ENCODE measurements at regions not wholly inside any gene's neighbourhood (a gene's known extent, or its start where the extent isn't known, plus 50 kb on each side); places are given as distances from the start of the nearest gene placed in this dataset.
"Not testable (repeated sequence)": the region's sequence is repeated elsewhere in the genome, so short reads cannot be mapped to it uniquely, and the experiment has no call there.

DNA sequence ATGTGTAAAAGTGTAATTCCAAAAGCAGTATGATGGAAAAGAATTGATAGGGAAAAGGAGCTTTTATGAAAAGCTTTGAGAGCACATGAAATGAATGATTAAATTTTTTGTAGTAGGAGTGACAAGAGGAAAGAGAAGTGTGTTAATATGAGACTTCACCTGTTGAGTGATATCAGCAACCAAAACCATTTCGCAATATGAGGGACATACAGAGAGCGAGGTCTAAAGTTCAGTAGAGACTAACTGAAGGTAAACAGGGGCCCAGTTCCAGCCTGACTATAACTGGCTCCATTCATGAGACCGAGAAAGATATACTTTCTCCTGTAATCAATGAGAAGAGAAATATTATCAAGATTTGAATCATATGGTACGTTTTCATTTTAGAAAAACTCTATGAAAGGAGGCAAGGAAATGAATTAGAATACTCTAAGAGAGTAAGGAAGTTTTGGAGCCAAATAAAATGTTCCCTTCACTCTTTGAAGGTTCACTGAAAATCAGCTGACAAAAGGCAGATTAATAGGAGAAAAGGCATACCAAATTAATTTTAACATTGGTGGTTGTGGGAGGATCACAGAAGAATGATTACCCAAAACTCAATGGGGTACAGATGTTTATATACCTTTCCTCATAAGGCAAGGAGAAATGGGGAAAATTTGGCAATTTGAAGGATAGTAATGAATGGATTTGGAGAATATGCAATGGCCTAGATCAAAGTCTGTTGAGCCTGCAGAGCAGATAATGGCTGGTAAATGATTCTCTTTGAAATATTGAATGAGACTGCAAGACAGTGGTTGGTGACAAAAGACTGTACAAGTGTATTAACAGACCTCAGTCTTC lies 932.2 kb downstream of the TDRD15 start:
- DNase-seq (ENCODE audit: low read depth in 3 of 3, low spot score in 1 of 3), result no peak

DNA sequence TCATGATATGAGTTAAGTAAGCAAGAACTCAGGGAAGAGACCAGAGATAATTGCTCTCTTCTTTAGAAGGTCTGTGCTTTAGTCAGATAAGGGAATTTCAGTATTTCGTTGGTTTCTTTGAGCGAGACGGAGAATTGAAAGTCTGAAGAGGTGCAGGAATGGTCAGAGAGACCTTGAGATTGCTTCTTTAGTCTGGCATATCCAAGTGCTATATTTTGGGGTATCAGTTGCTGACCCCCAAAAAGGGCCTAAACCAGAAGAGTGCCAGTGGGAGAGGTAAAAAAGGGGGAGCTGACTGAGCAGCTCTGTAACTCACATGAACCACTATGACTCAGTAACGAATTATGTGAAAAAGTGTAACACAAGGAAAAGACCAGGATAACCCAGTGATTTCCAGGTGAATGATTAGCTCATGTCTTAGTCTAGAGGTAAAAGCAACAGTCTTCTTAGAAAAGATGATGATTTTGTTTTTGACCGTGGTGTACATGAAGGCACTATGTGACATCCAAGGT lies 932.9 kb downstream of the TDRD15 start:
- no peak for DNase-seq (ENCODE audit: low read depth in 3 of 3, low spot score in 1 of 3)

DNA sequence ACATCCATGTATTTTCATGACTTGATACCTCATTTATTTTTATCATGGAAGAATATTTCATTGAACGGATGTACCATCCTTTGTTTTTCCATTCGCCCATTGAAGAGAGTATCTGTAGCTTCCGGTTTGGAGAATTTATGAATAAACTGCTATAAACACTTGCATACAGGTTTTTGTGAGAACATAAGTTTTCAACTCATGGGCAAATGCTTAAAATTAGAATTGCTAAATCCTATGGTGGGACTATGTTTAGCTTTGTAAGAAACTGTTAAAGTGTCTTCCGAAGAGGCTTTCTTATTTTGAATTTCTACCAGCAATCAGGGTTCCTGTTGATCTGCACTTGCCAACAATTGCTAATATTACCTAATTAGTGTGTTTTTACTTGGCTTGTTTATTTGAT lies 938.9 kb downstream of the TDRD15 start:
- no peak for DNase-seq (ENCODE audit: low read depth in 3 of 3, low spot score in 1 of 3)

DNA sequence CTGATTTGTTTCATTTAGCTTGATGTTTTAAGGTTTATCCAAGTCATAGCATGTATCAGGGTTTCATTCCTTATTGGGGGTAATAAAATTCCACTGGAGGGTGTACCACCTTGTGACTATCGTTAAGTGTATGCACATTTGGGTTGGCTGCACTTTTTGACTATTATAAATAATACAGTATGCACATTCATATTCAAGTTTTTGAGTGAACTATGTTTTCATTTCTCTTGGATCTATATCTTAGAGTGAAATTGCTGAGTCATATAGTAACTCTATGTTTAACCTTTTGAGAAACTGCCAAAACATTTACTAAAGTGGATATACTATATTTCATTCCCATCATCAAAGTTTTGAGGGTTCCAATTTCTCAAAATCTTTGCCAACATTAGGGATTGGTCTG lies 952.7 kb downstream of the TDRD15 start:
- DNase-seq (ENCODE audit: low read depth in 3 of 3, low spot score in 1 of 3), result no peak

DNA sequence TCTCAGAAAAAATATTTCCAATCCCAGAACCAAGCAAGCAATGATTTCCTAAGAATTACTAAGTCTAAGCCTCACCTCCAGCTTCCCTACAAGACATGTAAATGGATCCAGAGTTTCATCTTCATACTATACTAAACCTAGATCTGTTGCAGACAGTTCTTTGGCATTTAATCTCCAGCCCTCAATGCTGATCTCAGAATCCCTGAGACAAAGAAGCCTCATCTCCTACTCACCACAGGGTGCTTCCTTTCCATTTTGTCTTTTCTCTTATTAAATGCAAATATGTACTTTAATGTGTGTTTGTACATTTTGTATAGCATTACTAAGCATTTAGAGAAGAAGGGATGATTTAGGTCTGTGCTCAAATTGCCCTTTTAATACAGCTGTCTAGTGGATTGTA lies 954.9 kb downstream of the TDRD15 start:
- DNase-seq (ENCODE audit: low read depth in 3 of 3, low spot score in 1 of 3), result no peak

DNA sequence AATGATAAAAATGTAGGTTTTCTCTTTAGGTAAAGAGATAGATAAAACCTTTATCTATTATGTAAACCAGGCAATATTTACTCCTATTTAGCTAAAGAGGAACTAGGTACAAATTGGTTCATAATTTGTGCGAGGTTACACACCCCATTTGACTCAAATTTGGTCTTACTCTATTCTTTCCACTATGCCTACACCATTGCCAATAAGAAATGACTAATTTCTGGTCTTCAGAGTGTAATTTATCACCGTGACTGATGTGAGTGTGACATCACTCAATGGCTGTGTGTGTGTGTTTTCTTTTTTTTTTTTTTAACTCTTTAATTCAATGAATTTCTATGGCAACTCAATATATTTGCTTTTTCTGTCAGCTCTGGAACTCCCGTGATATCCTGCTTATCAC lies 955.8 kb downstream of the TDRD15 start:
- no peak for DNase-seq (ENCODE audit: low read depth in 3 of 3, low spot score in 1 of 3)

DNA sequence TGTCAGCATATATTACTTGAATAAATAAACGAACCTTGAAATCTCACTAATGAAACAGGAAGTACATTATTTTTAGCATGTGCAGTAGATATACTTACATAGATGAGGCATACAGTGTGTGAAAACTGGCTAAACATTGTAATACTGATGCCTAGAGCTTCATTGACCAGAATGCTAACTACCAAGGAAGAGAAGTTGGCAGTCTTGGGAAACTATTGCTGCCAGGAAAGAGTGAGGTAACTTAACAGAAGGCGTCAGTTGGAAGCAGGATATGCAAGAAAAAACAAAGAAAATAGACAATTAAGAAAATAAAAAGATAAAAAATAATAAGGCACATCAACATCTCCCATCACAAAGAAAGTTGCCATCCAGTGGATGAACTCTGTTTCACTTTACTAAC lies 963.0 kb downstream of the TDRD15 start:
- no peak for DNase-seq (ENCODE audit: low read depth in 3 of 3, low spot score in 1 of 3)

DNA sequence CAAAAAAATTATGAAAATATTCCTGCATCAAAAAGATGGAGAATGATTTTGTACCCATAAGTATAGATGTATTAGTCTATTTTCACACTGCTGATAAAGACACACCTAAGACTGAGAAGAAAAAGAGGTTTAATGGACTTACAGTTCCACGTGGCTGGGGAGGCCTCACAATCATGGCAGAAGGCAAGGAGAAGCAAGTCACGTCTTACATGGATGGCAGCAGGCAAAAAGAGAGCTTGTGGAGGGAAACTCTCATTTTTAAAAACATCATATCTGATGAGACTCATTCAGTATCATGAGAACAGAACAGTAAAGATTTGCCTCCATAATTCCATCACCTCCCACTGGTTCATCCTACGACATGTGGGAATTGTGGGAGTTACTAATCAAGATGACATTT lies 979.8 kb downstream of the TDRD15 start:
- not testable (repeated sequence) for DNase-seq (ENCODE audit: low read depth in 3 of 3, low spot score in 1 of 3)

DNA sequence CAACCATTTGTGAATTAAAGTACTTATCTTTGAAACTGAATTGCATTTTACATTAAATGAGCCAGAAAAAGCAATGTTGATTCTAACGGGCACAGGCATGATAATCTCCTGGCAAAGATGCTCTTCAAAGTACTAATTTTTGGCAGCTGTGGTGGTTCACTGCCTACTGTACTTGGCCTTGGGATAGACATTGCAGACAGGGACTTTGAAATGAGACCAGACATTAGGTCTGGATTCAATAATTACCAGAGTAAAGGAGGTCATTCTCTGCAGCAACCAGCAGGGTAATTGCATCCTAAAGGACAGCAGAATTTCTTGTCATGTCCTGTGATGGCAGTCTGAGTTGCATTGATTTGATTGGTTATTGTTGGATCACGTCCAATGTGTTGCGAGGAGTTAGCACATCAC lies 986.5 kb downstream of the TDRD15 start:
- no peak for DNase-seq (ENCODE audit: low read depth in 3 of 3, low spot score in 1 of 3)

DNA sequence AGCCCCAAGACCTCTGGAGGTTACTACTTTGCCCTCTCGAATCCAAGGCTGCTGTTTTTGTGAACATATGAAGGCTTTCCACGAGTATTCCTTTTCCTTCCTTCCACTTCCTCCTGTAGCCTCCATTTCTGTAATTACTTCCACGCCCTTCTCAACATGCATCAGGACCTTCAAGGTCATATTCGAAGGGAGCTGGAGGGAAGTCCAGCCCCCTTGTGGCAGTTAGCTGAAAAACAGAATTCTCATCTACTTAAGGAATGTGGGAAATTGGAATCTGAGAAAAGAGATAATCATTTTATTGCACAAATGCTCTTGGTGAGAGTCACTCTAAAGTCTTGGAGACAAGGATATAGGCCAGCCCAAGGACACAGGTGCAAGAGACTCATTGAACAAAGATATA lies 1000.2 kb downstream of the TDRD15 start:
- DNase-seq (ENCODE audit: low read depth in 3 of 3, low spot score in 1 of 3), result no peak

DNA sequence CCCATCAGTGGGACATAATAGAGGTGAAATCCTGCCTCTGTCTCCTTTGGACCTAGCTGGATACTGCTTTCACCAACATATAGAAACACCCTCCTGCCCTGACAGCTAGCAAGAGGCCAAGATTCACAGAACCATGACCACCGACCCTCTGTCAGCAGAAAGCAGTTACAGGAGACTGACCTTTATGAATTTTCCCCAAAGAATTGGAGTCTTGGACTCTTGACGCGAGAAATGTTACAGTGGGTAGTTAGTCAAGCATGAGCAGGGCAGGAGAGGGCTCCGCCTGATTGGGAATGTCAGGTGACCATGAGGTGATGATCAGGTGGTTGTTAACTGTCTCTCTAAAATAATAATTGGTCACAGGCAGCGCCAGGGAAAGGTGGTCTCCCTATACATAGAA lies 1002.3 kb downstream of the TDRD15 start:
- DNase-seq (ENCODE audit: low read depth in 3 of 3, low spot score in 1 of 3), result no peak

DNA sequence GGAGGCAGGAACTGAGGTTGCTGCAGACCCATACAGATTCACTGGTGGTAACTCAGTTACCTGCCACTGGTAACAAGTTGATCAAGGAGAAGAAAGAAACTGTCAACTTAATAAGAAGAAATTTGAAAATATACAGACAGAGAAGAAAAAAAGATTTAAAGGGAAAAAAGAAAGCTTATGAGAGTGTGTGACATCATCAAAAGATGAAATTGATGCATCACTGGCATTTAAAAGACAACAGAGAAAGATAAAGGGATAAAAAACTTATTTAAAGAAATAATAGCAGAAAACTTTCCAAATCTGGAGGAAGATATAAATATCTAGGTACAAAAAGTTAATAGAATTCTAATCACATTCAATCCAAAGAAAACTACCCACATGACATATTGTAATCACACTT lies 1003.2 kb downstream of the TDRD15 start:
- DNase-seq (ENCODE audit: low read depth in 3 of 3, low spot score in 1 of 3), result no peak

DNA sequence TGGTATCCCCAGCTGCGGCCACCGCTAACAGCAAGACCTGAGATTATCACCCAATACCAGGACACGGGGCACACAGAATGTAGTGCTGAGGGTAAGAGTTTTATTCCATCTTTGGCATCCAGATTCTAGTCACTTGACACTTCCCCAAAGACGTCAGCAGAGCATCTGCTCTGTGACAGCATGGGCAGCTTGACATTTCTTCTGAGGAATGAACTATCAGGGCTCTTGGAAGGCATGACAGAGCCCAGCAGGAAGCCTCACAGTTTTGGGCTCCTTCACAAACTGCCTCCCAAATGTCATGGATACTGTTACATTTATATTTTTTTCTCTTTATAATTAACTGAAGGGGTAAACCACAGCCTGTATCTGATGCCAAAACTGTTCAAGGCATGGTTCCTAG lies 1010.7 kb downstream of the TDRD15 start:
- no peak for DNase-seq (ENCODE audit: low read depth in 3 of 3, low spot score in 1 of 3)

DNA sequence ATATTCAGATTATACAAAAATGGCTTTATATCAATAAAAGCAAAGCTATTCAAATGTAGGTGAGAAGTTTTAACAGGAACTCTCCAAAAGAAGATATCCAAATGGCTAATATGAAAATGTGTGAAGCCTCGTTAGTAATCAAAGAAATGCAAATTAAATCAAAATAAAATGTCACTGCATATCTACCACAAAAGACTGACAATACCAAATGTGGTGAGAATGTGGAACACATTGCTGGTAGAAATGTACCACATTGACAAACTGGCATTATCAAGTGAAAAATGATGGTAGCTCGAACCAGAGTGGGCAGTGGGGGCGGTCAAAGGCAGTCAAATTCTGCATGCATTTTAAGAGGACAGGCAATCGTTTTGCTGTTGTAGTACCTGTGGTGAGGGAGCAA lies 1012.7 kb downstream of the TDRD15 start:
- no peak for DNase-seq (ENCODE audit: low read depth in 3 of 3, low spot score in 1 of 3)

DNA sequence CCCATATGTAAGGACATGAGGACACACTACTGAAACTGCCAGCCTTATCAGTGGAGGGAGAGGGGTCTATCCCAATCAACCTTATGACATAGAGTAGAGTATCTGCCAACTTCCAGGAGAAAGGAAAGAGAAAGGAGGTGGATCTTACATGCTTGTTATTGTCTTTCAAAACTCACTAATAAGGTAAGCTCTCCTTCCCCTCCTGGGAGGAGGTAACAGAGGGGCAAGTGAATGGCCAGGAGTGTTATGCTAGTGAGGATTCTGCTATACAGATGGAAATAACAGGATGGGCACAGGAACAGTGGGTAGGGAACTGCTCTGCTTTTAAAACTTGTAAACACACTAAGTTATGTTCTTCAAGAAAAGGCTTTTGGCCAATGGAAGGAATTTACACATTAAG lies 1020.1 kb downstream of the TDRD15 start:
- DNase-seq (ENCODE audit: low read depth in 3 of 3, low spot score in 1 of 3), result no peak

DNA sequence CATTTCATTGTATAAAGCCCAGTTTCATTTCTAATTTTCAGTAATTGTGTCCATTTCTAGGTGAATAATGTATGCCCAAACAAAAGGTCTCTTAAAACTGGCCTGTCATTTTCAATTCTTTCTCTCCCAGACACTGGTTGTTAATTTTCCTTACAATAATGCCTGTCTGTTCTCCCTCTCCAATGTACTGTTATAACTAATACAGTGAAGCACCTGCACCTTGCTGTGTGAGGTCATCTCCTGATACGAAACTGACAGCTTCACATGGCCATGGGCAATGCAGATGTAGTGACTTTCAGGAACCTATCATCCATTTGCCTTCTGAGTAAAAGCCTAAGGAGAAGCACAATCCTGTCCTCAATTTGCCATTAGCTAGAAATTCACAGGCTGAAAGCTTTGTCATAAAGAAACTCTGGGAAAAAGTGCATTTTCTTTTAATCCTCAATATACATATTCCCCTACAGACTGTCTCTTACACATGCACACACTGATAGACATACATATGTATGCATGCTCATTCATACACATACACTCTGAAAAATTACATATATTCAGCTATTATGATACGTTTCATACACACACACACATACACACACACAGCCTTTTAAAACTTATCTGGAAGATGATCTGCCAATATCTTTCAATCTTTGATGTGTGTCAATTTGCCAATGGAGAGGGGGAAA lies 1030.3 kb downstream of the TDRD15 start:
- DNase-seq (ENCODE audit: low read depth in 3 of 3, low spot score in 1 of 3), result no peak

DNA sequence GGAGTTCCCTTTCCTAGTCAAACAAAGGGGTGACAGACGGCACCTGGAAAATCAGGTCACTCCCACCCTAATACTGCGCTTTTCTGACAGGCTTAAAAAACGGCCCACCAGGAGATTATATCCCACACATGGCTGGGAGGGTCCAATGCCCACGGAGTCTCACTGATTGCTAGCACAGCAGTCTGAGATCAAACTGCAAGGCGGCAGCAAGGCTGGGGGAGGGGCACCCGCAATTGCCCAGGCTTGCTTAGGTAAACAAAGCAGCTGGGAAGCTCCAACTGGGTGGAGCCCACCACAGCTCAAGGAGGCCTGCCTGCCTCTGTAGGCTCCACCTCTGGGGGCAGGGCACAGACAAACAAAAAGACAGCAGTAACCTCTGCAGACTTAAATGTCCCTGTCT lies 1032.9 kb downstream of the TDRD15 start:
- not testable (repeated sequence) for DNase-seq (ENCODE audit: low read depth in 3 of 3, low spot score in 1 of 3)

DNA sequence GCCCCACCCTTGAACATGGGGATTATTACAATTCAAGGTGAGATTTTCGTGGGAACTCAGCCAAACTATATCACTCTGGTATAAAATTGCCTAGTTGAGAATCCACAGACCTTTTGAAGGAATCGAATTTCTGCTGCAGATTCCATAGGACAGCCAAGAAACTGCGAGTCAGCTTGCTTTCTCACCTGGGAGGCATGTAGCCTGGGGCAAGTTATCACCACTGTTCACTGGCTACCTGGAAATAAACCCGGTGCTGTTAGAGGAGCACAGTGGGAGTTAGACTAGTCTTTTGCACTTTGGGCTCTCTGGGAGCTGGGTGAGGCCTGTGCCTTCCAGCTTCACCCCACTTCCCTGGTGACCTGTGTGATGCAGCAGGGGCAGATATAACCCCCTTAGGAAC lies 1043.5 kb downstream of the TDRD15 start:
- no peak for DNase-seq (ENCODE audit: low read depth in 3 of 3, low spot score in 1 of 3)

DNA sequence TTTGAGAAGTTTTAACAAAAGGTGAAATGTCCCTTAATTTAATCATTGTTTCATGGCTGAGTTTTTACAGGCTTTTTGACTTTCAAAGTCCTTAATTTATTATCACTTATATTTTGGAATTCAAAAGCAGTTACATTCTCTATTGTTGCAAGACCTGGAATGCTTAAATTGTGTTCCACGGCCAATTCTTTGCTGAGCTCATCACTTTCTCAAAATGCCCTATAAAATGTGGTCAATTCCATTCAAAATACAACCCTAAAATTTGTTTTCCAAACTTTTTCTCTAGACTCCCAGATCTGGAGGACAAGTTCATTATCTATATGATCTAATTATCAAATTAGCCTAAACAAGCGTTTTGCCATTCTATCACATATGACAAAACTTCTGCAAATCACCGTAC lies 1051.2 kb downstream of the TDRD15 start:
- no peak for DNase-seq (ENCODE audit: low read depth in 3 of 3, low spot score in 1 of 3)

DNA sequence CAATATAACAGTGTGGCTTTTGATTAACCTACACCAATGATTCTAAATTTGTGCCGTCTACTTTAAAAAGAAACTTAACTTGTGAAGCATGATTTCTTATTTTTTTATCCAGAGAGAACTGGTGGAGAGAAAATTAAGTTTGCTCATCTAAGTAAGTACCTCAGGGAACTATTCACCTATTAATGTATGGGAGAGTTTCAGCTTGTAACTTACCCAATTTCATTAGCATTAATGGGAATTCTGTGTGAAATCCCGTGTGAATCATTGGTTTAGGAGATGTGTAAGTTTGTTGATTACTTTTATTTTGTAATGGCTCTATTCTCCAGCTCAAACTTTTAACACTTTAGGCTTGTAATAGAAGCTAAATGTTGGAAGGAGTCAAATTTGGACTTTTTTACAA lies 1061.5 kb downstream of the TDRD15 start:
- no peak for DNase-seq (ENCODE audit: low read depth in 3 of 3, low spot score in 1 of 3)

DNA sequence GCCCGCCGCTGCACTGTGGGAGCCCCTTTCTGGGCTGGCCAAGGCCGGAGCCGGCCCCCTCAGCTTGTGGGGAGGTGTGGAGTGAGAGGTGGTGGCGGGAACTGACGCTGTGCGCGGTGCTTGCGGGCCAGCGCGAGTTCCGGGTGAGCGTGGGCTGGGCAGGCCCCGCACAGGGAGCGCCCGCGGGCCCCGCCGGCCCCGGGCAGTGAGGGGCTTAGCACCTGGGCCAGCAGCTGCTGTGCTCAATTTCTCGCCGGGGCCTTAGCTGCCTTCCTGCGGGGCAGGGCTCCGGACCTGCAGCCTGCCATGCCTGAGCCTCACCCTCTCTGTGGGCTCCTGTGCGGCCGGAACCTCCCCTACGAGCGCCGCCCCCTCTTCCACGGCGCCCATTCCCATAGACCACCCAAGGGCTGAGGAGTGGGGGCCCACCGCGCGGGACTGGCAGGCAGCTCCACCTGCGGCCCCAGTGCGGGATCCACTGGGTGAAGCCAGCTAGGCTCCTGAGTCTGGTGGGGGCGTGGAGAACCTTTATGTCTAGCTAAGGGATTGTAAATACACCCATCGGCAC lies 1062.6 kb downstream of the TDRD15 start:
- not testable (repeated sequence) for DNase-seq (ENCODE audit: low read depth in 3 of 3, low spot score in 1 of 3)

DNA sequence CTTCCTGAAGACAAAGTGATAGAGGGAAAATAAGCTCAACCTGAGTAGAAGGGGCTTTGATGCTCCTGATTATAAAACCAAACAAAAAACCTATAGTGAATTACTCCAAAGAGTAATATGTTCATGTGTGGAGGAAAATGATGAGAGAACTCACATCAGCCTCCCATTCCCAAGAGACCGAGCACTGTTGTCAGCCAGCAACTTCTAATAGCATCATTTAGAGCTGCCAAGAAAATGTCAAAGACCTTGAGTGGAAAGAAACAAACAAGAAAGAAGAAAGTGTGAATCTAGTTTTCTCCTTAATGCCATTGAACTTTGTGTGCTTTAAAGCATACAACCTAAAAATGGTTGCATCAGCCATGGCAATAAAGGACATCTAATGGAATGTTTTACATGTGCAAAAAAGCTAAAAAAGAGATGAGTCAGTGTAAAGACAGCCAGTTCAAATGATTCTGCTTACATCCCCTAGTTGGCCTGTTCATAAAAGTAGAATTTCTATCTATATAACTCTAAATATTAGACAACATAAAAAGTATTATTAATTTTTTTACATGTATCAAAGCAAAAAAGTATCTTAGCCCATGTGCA lies 1066.2 kb downstream of the TDRD15 start:
- DNase-seq (ENCODE audit: low read depth in 3 of 3, low spot score in 1 of 3), result no peak

All from stimulated activated CD4-positive, alpha-beta T cell treated with anti-CD3 and anti-CD28 coated beads, TNF-alpha, amount 100 ng/mL, for 1 hour (primary cell).